Caco-2 (cell line): ENCODE measurements at regions not wholly inside any gene's neighbourhood (a gene's known extent, or its start where the extent isn't known, plus 50 kb on each side); places are given as distances from the start of the nearest gene placed in this dataset.

ENCODE experiments used
- BruUV-seq: library from RNA; stranded (reverse); fragments of 400-500 nt; replicated peaks from 2 replicates; lab custom pipeline; 2021; lab: Mats Ljungman, UMichigan
- CTCF ChIA-PET: fragments of 300-600 bp; sonication (Branson Sonifier 250); formaldehyde crosslinking; loops from one replicate; lab custom pipeline; 2022; ENCODE audit warnings: antibody characterized with exemption; lab: Charles Lee
- POLR2A ChIA-PET: fragments of 300-600 bp; sonication (Branson Sonifier 250); formaldehyde crosslinking; loops from one replicate; lab custom pipeline; 2022; ENCODE audit warnings: antibody characterized with exemption; lab: Charles Lee
- DNase-seq, 2 experiments: peaks; one replicate each; pipeline versions ENCODE4 v3.0.0 to v3.0.0-alpha.2; 2020 to 2022
- H3K27me3 ChIP-seq: replicated peaks from 2 replicates; pipeline ENCODE4 v1.6.0; 2011; ENCODE audit warnings: low read length; ENCODE audit not compliant: control insufficient read depth, insufficient read depth
- H3K36me3 ChIP-seq: 2 replicates; pipeline ENCODE4 v1.5.1; 2011; ENCODE audit warnings: low read length; ENCODE audit not compliant: control insufficient read depth, insufficient read depth
- H3K4me1 ChIP-seq: fragments of 250-450 bp; sonication (Bioruptor Pico); 2 replicates; pipeline ENCODE4 v1.5.1; 2020; ENCODE audit warnings: mild to moderate bottlenecking
- H3K4me3 ChIP-seq: 2 replicates; pipeline ENCODE4 v1.5.1; 2011; ENCODE audit warnings: low read depth, mild to moderate bottlenecking, control low read depth, low read length
- H3K9me3 ChIP-seq: fragments of 250-450 bp; sonication (Bioruptor Pico); 2 replicates; pipeline ENCODE4 v1.5.1; 2020; ENCODE audit warnings: mild to moderate bottlenecking, moderate library complexity
- H3K27ac Mint-ChIP-seq: one replicate; pipeline ENCODE4 v1.8.0; 2022; ENCODE audit warnings: mixed read lengths; ENCODE audit not compliant: unreplicated experiment
- H3K27me3 Mint-ChIP-seq: one replicate; pipeline ENCODE4 v1.8.0; 2022; ENCODE audit warnings: mixed read lengths; ENCODE audit not compliant: insufficient read depth, unreplicated experiment
- H3K36me3 Mint-ChIP-seq: one replicate; pipeline ENCODE4 v1.8.0; 2022; ENCODE audit warnings: mild to moderate bottlenecking, mixed read lengths; ENCODE audit not compliant: insufficient read depth, unreplicated experiment
- H3K4me1 Mint-ChIP-seq: one replicate; pipeline ENCODE4 v1.8.0; 2022; ENCODE audit warnings: low read depth, mixed read lengths; ENCODE audit not compliant: unreplicated experiment
- H3K4me3 Mint-ChIP-seq: one replicate; pipeline ENCODE4 v1.8.0; 2022; ENCODE audit warnings: mild to moderate bottlenecking, moderate library complexity, mixed read lengths; ENCODE audit not compliant: unreplicated experiment
- H3K9me3 Mint-ChIP-seq: one replicate; pipeline ENCODE4 v1.8.0; 2022; ENCODE audit warnings: mixed read lengths; ENCODE audit not compliant: unreplicated experiment
- intact Hi-C: fragments of 100-400 bp; cut with micrococcal nuclease; formaldehyde crosslinking; loops from one replicate; pipeline ENCODE4 v1.10.0; 2022; ENCODE audit not compliant: unreplicated experiment
- TF ChIP-seq, protein P1 (sequence below), 2 experiments: fragments of 200-600 bp in 1 of 2; IDR thresholded peaks; 1 replicate in 1 of 2; 2 replicates in 1 of 2; pipeline versions ENCODE4 v1.5.1 to v1.8.0; 2011 to 2022; ENCODE audit warnings: antibody characterized with exemption in 1 of 2, control low read depth in 1 of 2, inconsistent platforms in 1 of 2, low read depth in 1 of 2, low read length in 1 of 2, mild to moderate bottlenecking in 1 of 2, moderate library complexity in 1 of 2; ENCODE audit not compliant: insufficient read depth in 1 of 2, severe bottlenecking in 1 of 2, unreplicated experiment in 1 of 2

DNA sequence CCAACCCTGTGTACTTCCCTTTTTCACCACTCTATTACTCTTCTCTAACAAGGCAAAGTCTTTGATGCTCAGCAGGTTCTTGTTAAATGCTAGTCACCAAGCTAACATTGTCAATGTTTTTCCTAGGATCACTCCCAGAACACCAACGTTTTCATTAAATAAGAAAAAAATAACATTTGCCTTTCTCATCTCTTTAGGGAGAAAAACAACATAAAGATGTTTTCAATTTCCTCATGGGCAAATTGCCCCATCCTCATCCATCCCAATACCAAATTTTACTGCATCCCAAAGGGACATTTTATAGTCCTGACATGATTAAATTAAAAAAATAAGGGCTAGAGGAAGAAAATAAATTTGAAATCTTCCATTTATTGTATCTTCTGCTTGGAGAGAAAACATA, 106.5 kb downstream of the SUCNR1 start:
- TF ChIP-seq, protein P1, sequence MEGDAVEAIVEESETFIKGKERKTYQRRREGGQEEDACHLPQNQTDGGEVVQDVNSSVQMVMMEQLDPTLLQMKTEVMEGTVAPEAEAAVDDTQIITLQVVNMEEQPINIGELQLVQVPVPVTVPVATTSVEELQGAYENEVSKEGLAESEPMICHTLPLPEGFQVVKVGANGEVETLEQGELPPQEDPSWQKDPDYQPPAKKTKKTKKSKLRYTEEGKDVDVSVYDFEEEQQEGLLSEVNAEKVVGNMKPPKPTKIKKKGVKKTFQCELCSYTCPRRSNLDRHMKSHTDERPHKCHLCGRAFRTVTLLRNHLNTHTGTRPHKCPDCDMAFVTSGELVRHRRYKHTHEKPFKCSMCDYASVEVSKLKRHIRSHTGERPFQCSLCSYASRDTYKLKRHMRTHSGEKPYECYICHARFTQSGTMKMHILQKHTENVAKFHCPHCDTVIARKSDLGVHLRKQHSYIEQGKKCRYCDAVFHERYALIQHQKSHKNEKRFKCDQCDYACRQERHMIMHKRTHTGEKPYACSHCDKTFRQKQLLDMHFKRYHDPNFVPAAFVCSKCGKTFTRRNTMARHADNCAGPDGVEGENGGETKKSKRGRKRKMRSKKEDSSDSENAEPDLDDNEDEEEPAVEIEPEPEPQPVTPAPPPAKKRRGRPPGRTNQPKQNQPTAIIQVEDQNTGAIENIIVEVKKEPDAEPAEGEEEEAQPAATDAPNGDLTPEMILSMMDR (IDR thresholded peaks at IDR 0.05; ENCODE audit: insufficient read depth in 1 of 2, low read depth in 1 of 2, low read length in 1 of 2, severe bottlenecking in 1 of 2, unreplicated experiment in 1 of 2) = no peak
- no TSS peak for BruUV-seq
- ChIA-PET POLR2A (no interaction called here), CTCF (no interaction called here)
- no peaks in the 10 kb centered on the region; the same call in 1 of the 2 replicates for H3K9me3 ChIP-seq
- no peak overlapping the region for H3K27ac Mint-ChIP-seq
- no peaks in the 10 kb centered on the region for H3K36me3 Mint-ChIP-seq
- H3K27me3 ChIP-seq = no peaks in the 10 kb centered on the region
- intact Hi-C loops = no loop called here
- no peaks in the 10 kb centered on the region for H3K4me1 Mint-ChIP-seq
- DNase-seq = no peak
- no peak overlapping the region for H3K4me3 Mint-ChIP-seq
- no peaks in the 10 kb centered on the region for H3K27me3 Mint-ChIP-seq
- peaks cover under 1% of the 10 kb centered on the region for H3K9me3 Mint-ChIP-seq
- H3K4me1 ChIP-seq = peaks cover 11% of the 10 kb centered on the region; the same call in 1 of the 2 replicates
- no peak overlapping the region for H3K4me3 ChIP-seq
- H3K36me3 ChIP-seq = no peaks in the 10 kb centered on the region

GRCh38 chr3:151983538-151983937, 110.1 kb downstream of the SUCNR1 start:
- no peaks in the 10 kb centered on the region for H3K27me3 ChIP-seq
- no peaks in the 10 kb centered on the region for H3K36me3 ChIP-seq
- H3K4me1 Mint-ChIP-seq = peaks cover 19% of the 10 kb centered on the region
- intact Hi-C loops = no loop called here
- ChIA-PET POLR2A (no interaction called here), CTCF (no interaction called here)
- TF ChIP-seq, protein P1 (IDR thresholded peaks at IDR 0.05; ENCODE audit: insufficient read depth in 1 of 2, low read depth in 1 of 2, low read length in 1 of 2, severe bottlenecking in 1 of 2, unreplicated experiment in 1 of 2) = no peak
- H3K9me3 ChIP-seq = no peaks in the 10 kb centered on the region; the same call in 1 of the 2 replicates
- H3K36me3 Mint-ChIP-seq = no peaks in the 10 kb centered on the region
- H3K27me3 Mint-ChIP-seq = no peaks in the 10 kb centered on the region
- H3K4me3 Mint-ChIP-seq = no peak overlapping the region
- H3K4me3 ChIP-seq = no peak overlapping the region
- H3K4me1 ChIP-seq = peaks cover 21% of the 10 kb centered on the region
- DNase-seq = no peak
- no peak overlapping the region for H3K27ac Mint-ChIP-seq
- no TSS peak for BruUV-seq
- H3K9me3 Mint-ChIP-seq = peaks cover 11% of the 10 kb centered on the region

DNA sequence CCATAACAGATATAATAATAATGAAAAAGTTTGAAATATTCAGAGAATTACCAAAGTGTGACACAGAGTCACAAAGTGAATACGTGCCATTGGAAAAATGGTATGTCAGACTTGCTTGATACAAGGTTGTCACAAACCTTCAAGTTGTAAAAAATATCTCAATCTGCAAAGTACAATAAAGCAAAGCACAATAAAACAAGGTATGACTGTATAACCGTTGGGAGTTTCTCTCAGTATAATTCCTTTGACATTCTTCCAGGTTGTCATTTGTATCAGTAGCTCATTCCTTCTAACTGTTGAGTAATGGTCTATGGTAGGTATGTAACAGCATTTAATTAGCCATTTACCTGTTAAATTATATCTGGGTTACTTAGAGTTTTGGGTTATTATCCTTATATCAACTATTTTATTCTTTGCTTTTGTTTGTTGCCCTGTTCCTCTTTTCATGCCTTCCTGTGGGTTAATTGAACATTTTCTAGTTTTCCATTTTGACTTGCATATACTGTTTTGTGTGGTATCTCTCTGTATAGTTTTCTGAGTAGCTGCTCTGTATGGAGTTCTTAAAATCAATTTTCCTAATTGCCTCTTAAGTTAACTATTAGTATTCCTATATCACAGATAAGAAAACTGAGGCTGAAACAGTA, 112.5 kb downstream of the SUCNR1 start:
- no peaks in the 10 kb centered on the region for H3K27me3 ChIP-seq
- Mint-ChIP-seq H3K27ac (peak overlapping the region; percentile 68), H3K9me3 (peaks cover 11% of the 10 kb centered on the region), H3K4me3 (no peak overlapping the region), H3K36me3 (no peaks in the 10 kb centered on the region), H3K4me1 (peaks cover 19% of the 10 kb centered on the region), H3K27me3 (no peaks in the 10 kb centered on the region)
- peaks cover 21% of the 10 kb centered on the region for H3K4me1 ChIP-seq
- no peaks in the 10 kb centered on the region for H3K9me3 ChIP-seq
- H3K36me3 ChIP-seq = no peaks in the 10 kb centered on the region
- TF ChIP-seq, protein P1 (IDR thresholded peaks at IDR 0.05; ENCODE audit: insufficient read depth in 1 of 2, low read depth in 1 of 2, low read length in 1 of 2, severe bottlenecking in 1 of 2, unreplicated experiment in 1 of 2) = no peak
- DNase-seq = no peak
- intact Hi-C loops = loop anchor here (1.0 kb wide), 1 partner anchor 14 kb away; no protein-coding TSS in a partner anchor
- H3K4me3 ChIP-seq = no peak overlapping the region
- CTCF ChIA-PET = interaction anchor here (1.1 kb wide), 1 partner anchor 14 kb away, joined by 4 read pairs; no protein-coding TSS in a partner anchor
- POLR2A ChIA-PET = no interaction called here
- BruUV-seq = no TSS peak
